WTC11 (cell line): ENCODE measurements at regions not wholly inside any gene's neighbourhood (a gene's known extent, or its start where the extent isn't known, plus 50 kb on each side); places are given as distances from the start of the nearest gene placed in this dataset.

ENCODE experiments used
- ATAC-seq: fragments of 200-7000 bp; cut with Tn5 transposase; 2 replicates; pipeline ENCODE4 v1.10.0; 2021; ENCODE audit warnings: mild to moderate bottlenecking, moderate library complexity
- CTCF ChIA-PET: fragments of 300-600 bp; sonication (Branson Sonifier 250); formaldehyde crosslinking; loops from one replicate; lab custom pipeline; 2021; ENCODE audit warnings: antibody characterized with exemption; lab: Charles Lee
- POLR2A ChIA-PET: fragments of 350-600 bp; sonication (Branson Sonifier 250); formaldehyde crosslinking; loops from one replicate; lab custom pipeline; 2021; ENCODE audit warnings: antibody characterized with exemption; lab: Charles Lee
- DNase-seq: peaks from one replicate; pipeline ENCODE4 v3.0.0; 2021; ENCODE audit warnings: low spot score
- H3K27ac Mint-ChIP-seq: 2 replicates; pipeline ENCODE4 v1.8.0; 2021; ENCODE audit warnings: mixed read lengths
- H3K27me3 Mint-ChIP-seq: 2 replicates; pipeline ENCODE4 v1.8.0; 2021; ENCODE audit warnings: low read depth, mild to moderate bottlenecking, moderate library complexity, mixed read lengths
- H3K36me3 Mint-ChIP-seq: 2 replicates; pipeline ENCODE4 v1.8.0; 2021; ENCODE audit warnings: mixed read lengths
- H3K4me1 Mint-ChIP-seq: 2 replicates; pipeline ENCODE4 v1.8.0; 2022; ENCODE audit warnings: mixed read lengths
- H3K4me3 Mint-ChIP-seq: 2 replicates; pipeline ENCODE4 v1.8.0; 2021; ENCODE audit warnings: mild to moderate bottlenecking, moderate library complexity, mixed read lengths
- H3K9me3 Mint-ChIP-seq: 2 replicates; pipeline ENCODE4 v1.8.0; 2021; ENCODE audit warnings: mixed read lengths
- AFF4 ChIP-seq: sonication (generic); formaldehyde crosslinking; IDR thresholded peaks from 2 replicates; pipeline ENCODE4 v1.8.1; 2023; ENCODE audit warnings: mild to moderate bottlenecking, missing genetic modification reagents, borderline replicate concordance
- ARID4B ChIP-seq: sonication (generic); formaldehyde crosslinking; IDR thresholded peaks from 2 replicates; pipeline ENCODE4 v1.8.0; 2023; ENCODE audit warnings: missing genetic modification reagents, mild to moderate bottlenecking, borderline replicate concordance
- FOXP4 ChIP-seq: sonication (generic); formaldehyde crosslinking; IDR thresholded peaks from 2 replicates; pipeline ENCODE4 v1.8.0; 2022; ENCODE audit warnings: mild to moderate bottlenecking, missing genetic modification reagents
- MAX ChIP-seq: sonication (generic); formaldehyde crosslinking; IDR thresholded peaks from 2 replicates; pipeline ENCODE4 v1.8.0; 2022; ENCODE audit warnings: mild to moderate bottlenecking, missing genetic modification reagents
- MXD4 ChIP-seq: fragments of 250-450 bp; sonication (Bioruptor Pico); IDR thresholded peaks from 2 replicates; pipeline ENCODE4 v1.8.0; 2021; ENCODE audit warnings: mild to moderate bottlenecking, moderate library complexity, borderline replicate concordance
- NR2C2 ChIP-seq: sonication (generic); formaldehyde crosslinking; IDR thresholded peaks from 2 replicates; pipeline ENCODE4 v1.8.0; 2022; ENCODE audit warnings: mild to moderate bottlenecking, missing genetic modification reagents
- SP1 ChIP-seq: sonication (generic); formaldehyde crosslinking; conservative IDR thresholded peaks from 2 replicates; pipeline ENCODE4 v1.8.1; 2022; ENCODE audit warnings: missing genetic modification reagents
- ZNF396 ChIP-seq: fragments of 250-450 bp; sonication (Bioruptor Pico); IDR thresholded peaks from 2 replicates; pipeline ENCODE4 v1.8.0; 2021; ENCODE audit warnings: mild to moderate bottlenecking, moderate library complexity, borderline replicate concordance
- ZNF423 ChIP-seq: fragments of 250-450 bp; sonication (Bioruptor Pico); IDR thresholded peaks from 2 replicates; pipeline ENCODE4 v2.1.2; 2022; ENCODE audit warnings: mild to moderate bottlenecking, moderate library complexity
- TF ChIP-seq, protein P1 (sequence below): fragments of 200-600 bp; IDR thresholded peaks from 2 replicates; pipeline ENCODE4 v1.8.0; 2022; ENCODE audit warnings: antibody characterized with exemption

DNA sequence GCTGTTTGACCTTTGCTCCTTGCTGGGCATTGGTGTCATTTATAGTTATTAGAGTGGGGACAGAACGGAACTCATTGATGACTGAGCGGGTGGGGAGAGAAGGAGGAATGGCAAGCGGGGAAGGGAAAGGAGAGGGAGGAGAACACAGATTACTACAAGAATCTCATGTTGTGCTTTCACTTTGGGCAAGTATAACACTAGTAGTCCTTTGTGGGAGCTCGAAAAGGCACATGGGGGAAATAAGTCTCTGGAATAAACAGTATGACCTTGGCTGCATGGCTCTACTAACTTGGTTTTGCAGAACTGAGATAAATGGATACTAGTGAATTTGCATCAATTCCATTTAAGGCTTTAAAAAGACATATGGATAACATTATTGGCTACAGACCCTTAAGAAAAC lies 161.7 kb upstream of the NABP1 start:
- DNase-seq: no peak
- POLR2A ChIA-PET: no interaction called here
- Mint-ChIP-seq H3K27ac (no peak overlapping the region), H3K4me1 (peaks cover 6% of the 10 kb centered on the region; the same call in 1 of the 2 replicates), H3K4me3 (no peak overlapping the region), H3K9me3 (no peaks in the 10 kb centered on the region), H3K36me3 (no peaks in the 10 kb centered on the region), H3K27me3 (no peaks in the 10 kb centered on the region)
- CTCF ChIA-PET: interaction anchor here (1.1 kb wide), 1 partner anchor 22 kb away, joined by 3 read pairs; no protein-coding TSS in a partner anchor
- ATAC-seq: no peak
- TF ChIP-seq FOXP4 (CRISPR knock-in tag): no peak
- no peak for TF ChIP-seq ZNF396
- no peak for TF ChIP-seq ARID4B
- TF ChIP-seq SP1 (CRISPR knock-in tag): no peak
- TF ChIP-seq MXD4 (CRISPR knock-in tag): no peak
- no peak for TF ChIP-seq MAX (CRISPR knock-in tag)
- TF ChIP-seq ZNF423 (CRISPR knock-in tag): no peak

- POLR2A ChIA-PET: no interaction called here
- H3K27ac Mint-ChIP-seq: no peak overlapping the region
Observed at GRCh38 chr2:191521608-191522208, 156.2 kb upstream of the NABP1 start.

More at GRCh38 chr2:191521608-191522208, 156.2 kb upstream of the NABP1 start:
- Mint-ChIP-seq H3K4me1 (no peaks in the 10 kb centered on the region), H3K36me3 (no peaks in the 10 kb centered on the region)
- CTCF ChIA-PET: interaction anchor here (0.6 to 2.4 kb wide), 8 partner anchors 13 to 469 kb away, joined by 3 to 19 read pairs (median 7); no protein-coding TSS in a partner anchor
- TF ChIP-seq, protein P1, sequence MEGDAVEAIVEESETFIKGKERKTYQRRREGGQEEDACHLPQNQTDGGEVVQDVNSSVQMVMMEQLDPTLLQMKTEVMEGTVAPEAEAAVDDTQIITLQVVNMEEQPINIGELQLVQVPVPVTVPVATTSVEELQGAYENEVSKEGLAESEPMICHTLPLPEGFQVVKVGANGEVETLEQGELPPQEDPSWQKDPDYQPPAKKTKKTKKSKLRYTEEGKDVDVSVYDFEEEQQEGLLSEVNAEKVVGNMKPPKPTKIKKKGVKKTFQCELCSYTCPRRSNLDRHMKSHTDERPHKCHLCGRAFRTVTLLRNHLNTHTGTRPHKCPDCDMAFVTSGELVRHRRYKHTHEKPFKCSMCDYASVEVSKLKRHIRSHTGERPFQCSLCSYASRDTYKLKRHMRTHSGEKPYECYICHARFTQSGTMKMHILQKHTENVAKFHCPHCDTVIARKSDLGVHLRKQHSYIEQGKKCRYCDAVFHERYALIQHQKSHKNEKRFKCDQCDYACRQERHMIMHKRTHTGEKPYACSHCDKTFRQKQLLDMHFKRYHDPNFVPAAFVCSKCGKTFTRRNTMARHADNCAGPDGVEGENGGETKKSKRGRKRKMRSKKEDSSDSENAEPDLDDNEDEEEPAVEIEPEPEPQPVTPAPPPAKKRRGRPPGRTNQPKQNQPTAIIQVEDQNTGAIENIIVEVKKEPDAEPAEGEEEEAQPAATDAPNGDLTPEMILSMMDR: peak; percentile 50; the same call in 1 of the 2 replicates
- TF ChIP-seq NR2C2 (CRISPR knock-in tag) (no peak), AFF4 (CRISPR knock-in tag) (no peak)
- TF ChIP-seq, all 79 proteins: peak for 1
- ATAC-seq: no peak
- Mint-ChIP-seq H3K27me3 (no peaks in the 10 kb centered on the region), H3K4me3 (no peak overlapping the region), H3K9me3 (no peaks in the 10 kb centered on the region)
- DNase-seq: no peak
